SU-DHL-6 (cell line): ENCODE measurements at regions not wholly inside any gene's neighbourhood (a gene's known extent, or its start where the extent isn't known, plus 50 kb on each side); places are given as distances from the start of the nearest gene placed in this dataset.

Experiments used
- H2AFZ ChIP-seq: fragments of 200-600 bp; sonication (generic); 2 replicates; pipeline ENCODE4 v1.6.1; 2014; ENCODE audit warnings: low read depth, mild to moderate bottlenecking, moderate library complexity, mixed read lengths, antibody characterized with exemption, low read length; ENCODE audit not compliant: severe bottlenecking
- H3F3A ChIP-seq: fragments of 200-600 bp; shearing (Covaris generic); 2 replicates; pipeline ENCODE4 v1.6.0; 2016; ENCODE audit warnings: antibody characterized with exemption, mild to moderate bottlenecking; ENCODE audit not compliant: insufficient read depth
- H3K27ac ChIP-seq: fragments of 200-600 bp; sonication (generic); 2 replicates; pipeline ENCODE4 v1.5.1; 2016; ENCODE audit warnings: low read depth, mild to moderate bottlenecking, low read length, moderate library complexity, mixed read lengths
- H3K27me3 ChIP-seq: fragments of 200-600 bp; sonication (generic), shearing (Covaris generic); 2 replicates; pipeline ENCODE4 v1.6.0; 2014; ENCODE audit warnings: mild to moderate bottlenecking, low read length
- H3K36me3 ChIP-seq: fragments of 200-600 bp; sonication (generic); 2 replicates; pipeline ENCODE4 v1.6.1; 2014; ENCODE audit warnings: mild to moderate bottlenecking, low read length, mixed read lengths
- H3K4me2 ChIP-seq: fragments of 300-600, 200-600 bp; shearing (Covaris generic), sonication (generic); 2 replicates; pipeline ENCODE4 v1.6.0; 2014; ENCODE audit warnings: low read length, low read depth, mild to moderate bottlenecking; ENCODE audit not compliant: poor library complexity, severe bottlenecking
- H3K4me3 ChIP-seq: fragments of 200-600 bp; sonication (generic); 2 replicates; pipeline ENCODE4 v1.5.1; 2014; ENCODE audit warnings: antibody characterized with exemption, low read length, mild to moderate bottlenecking, mixed read lengths; ENCODE audit not compliant: insufficient read depth, poor library complexity, severe bottlenecking
- H3K79me2 ChIP-seq: fragments of 200-600 bp; sonication (generic); 2 replicates; pipeline ENCODE4 v1.6.1; 2014; ENCODE audit warnings: mild to moderate bottlenecking, low read length, moderate library complexity; ENCODE audit not compliant: insufficient read depth
- H3K9ac ChIP-seq: fragments of 200-600 bp; sonication (generic); 2 replicates; pipeline ENCODE4 v1.7.0; 2014; ENCODE audit warnings: mild to moderate bottlenecking, low read length
- H3K9me2 ChIP-seq: fragments of 200-600 bp; sonication (generic); replicated peaks from 2 replicates; pipeline ENCODE4 v1.6.1; 2014; ENCODE audit warnings: low read length; ENCODE audit not compliant: insufficient read depth
- H3K9me3 ChIP-seq: fragments of 200-600 bp; sonication (generic); 2 replicates; pipeline ENCODE4 v1.6.1; 2014; ENCODE audit warnings: low read length, mixed read lengths; ENCODE audit not compliant: insufficient read depth
- H4K20me1 ChIP-seq: fragments of 200-600 bp; sonication (generic); 2 replicates; pipeline ENCODE4 v1.6.1; 2014; ENCODE audit warnings: low read depth, mild to moderate bottlenecking, antibody characterized with exemption, low read length, moderate library complexity, mixed read lengths
- CTCF ChIP-seq: fragments of 200-600 bp; sonication (generic); IDR thresholded peaks from one replicate; pipeline ENCODE4 v1.5.1; 2017; ENCODE audit warnings: antibody characterized with exemption, mild to moderate bottlenecking, low read length, moderate library complexity; ENCODE audit not compliant: insufficient read depth, poor library complexity, severe bottlenecking
- EZH2phosphoT487 ChIP-seq: fragments of 200-600 bp; sonication (generic), shearing (Covaris generic); conservative IDR thresholded peaks from 2 replicates; pipeline ENCODE4 v1.6.1; 2018; ENCODE audit warnings: mild to moderate bottlenecking, antibody characterized with exemption, low read length, moderate library complexity, mixed read lengths

GRCh38 chr2:121082191-121082590, 202.8 kb downstream of the TFCP2L1 start:
- Histone ChIP-seq H3K27ac (no peak overlapping the region), H3K4me2 (no peak overlapping the region), H3K4me3 (no peak overlapping the region), H3F3A (no peaks in the 10 kb centered on the region), H2AFZ (no peak overlapping the region), H3K9ac (no peak overlapping the region), H3K9me2 (no peaks in the 10 kb centered on the region), H4K20me1 (no peaks in the 10 kb centered on the region), H3K9me3 (no peaks in the 10 kb centered on the region), H3K27me3 (no peaks in the 10 kb centered on the region), H3K36me3 (no peaks in the 10 kb centered on the region), H3K79me2 (no peaks in the 10 kb centered on the region)
- TF ChIP-seq EZH2phosphoT487 (no peak), CTCF (no peak)

GRCh38 chr2:121084130-121084680, 200.8 kb downstream of the TFCP2L1 start:
- Histone ChIP-seq H3K4me3 (no peak overlapping the region), H3K9me2 (no peaks in the 10 kb centered on the region), H4K20me1 (no peaks in the 10 kb centered on the region), H3K4me2 (no peak overlapping the region), H3K79me2 (no peaks in the 10 kb centered on the region), H3K27ac (no peak overlapping the region), H3K9me3 (no peaks in the 10 kb centered on the region), H3K36me3 (no peaks in the 10 kb centered on the region), H2AFZ (no peak overlapping the region), H3K27me3 (no peaks in the 10 kb centered on the region), H3F3A (no peaks in the 10 kb centered on the region), H3K9ac (no peak overlapping the region)
- TF ChIP-seq CTCF: no peak
- TF ChIP-seq EZH2phosphoT487: no peak

- Histone ChIP-seq H3F3A (no peaks in the 10 kb centered on the region), H3K79me2 (no peaks in the 10 kb centered on the region), H3K9me3 (no peaks in the 10 kb centered on the region), H3K27me3 (no peaks in the 10 kb centered on the region), H3K9ac (no peak overlapping the region), H3K36me3 (no peaks in the 10 kb centered on the region), H3K27ac (no peak overlapping the region), H2AFZ (no peak overlapping the region), H4K20me1 (no peaks in the 10 kb centered on the region), H3K9me2 (no peaks in the 10 kb centered on the region), H3K4me2 (no peak overlapping the region), H3K4me3 (no peak overlapping the region)
- TF ChIP-seq CTCF (no peak), EZH2phosphoT487 (no peak)
Measured at GRCh38 chr2:121085801-121086200, 199.2 kb downstream of the TFCP2L1 start.
